G401.6 (cell line): ENCODE measurements at regions not wholly inside any gene's neighbourhood (a gene's known extent, or its start where the extent isn't known, plus 50 kb on each side); places are given as distances from the start of the nearest gene placed in this dataset.
"Not testable (repeated sequence)": the region's sequence is repeated elsewhere in the genome, so short reads cannot be mapped to it uniquely, and the experiment has no call there.

Experiments used
- FAIRE-seq: peaks from 2 replicates; lab custom pipeline; 2012; peaks lifted over from hg19 to GRCh38; lab: Jason Lieb, UNC

DNA sequence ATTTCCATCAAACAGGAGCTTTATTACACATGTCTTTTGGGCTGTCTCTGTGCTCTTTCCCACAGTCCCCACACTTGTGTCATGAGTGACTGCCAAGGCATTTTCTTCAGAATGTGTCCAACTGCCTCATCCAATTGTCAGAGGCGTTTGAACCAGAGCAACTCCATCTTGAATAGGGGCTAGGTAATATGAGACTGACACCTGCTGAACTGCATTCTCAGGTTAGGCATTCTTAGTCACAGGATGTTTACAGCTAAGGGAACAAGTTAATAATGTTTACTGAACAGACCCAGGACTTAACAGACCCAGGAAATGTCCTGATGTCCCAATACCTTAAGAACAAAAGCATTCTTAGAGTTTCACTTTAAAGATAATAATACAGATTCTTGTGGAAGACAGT, 595.5 kb downstream of the REEP3 start:
- FAIRE-seq: no peak

DNA sequence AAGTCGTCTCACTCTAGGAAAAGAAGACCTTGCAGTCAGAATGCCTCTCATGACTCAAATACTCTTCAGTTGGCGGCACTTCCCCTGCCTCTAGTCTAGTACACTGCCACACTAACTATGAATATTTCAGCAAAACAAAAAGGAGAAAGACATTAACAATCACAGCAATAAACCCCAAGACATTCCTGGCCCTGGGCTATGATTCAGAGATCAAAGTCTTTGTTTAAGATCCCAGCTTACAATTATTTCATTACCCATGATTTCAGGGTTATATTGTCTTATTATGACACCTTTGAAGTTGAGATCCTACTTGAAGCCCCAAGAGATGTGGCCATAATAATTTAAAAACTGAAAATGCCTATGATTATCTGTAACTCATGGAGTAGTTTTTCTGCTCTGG, 597.5 kb downstream of the REEP3 start:
- FAIRE-seq: no peak

DNA sequence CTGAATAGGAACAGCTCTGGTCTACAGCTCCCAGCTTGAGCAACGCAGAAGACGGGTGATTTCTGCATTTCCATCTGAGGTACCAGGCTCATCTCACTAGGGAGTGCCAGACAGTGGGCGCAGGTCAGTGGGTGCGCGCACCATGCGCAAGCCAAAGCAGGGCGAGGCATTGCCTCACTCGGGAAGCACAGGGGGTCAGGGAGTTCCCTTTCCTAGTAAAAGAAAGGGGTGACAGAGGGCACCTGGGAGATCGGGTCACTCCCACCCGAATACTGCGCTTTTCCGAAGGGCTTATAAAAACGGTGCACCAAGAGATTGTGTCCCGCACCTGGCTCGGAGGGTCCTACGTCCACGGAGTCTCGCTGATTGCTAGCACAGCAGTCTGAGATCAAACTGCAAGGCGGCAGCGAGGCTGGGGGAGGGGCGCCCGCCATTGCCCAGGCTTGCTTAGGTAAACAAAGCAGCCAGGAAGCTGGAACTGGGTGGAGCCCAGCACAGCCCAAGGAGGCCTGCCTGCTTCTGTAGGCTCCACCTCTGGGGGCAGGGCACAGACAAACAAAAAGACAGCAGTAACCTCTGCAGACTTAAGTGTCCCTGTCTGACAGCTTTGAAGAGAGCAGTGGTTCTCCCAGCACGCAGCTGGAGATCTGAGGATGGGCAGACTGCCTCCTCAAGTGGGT, 599.2 kb downstream of the REEP3 start:
- FAIRE-seq: not testable (repeated sequence)

DNA sequence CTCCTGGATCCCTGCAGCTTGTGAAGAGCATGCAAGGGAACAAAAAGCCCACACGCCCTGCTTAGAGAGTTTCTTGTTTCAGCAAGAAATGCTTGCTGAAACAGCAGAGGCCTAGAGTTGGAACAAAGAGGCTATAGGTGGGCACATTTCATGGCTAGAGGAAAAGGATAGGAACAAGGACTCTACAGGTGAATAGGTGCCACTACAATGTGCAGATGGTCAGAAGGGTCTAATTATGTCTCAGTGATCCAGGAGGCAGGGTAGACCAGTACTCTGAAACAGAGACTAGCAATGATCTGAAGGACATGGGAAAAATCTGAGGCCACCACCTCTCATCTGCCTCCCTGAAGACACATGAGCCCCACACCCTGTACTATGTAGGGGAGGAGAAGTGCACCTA, 609.0 kb downstream of the REEP3 start:
- no peak for FAIRE-seq

DNA sequence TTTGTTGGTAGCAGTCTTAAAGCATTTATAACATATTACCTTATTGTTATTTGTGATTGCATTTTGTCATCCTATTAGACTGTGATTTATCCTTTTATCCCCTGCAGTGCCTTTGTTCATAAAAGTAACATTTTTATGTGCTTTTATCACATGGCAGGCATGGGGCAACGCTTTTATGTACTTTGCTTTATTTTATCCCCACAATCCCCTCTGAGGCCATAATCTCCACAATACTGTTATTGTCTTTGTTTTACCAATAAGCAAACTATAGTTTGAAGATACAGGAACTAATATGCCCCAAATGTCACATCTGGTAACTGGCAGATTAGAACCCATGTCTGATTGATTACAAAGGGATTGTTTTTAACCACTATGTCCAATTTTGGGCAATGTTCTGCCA, 613.5 kb downstream of the REEP3 start:
- FAIRE-seq: no peak

DNA sequence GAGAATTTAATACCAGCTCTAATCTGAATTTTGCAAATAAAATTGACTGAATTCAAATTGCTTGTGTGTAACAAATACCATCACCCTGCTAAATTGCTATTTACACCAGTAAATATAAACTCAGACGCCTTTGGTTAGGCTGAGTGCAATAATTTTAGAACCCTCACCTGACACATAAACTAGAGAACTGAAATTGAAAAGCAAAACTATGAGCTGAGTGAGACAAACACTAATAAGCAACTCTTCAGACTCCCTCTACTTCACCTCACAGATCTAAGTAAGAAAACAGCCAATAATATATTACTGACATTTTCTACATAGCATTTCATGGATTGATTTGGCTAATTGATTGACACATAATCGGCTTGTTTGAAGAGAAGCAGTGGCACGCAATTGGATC, 621.2 kb downstream of the REEP3 start:
- no peak for FAIRE-seq

DNA sequence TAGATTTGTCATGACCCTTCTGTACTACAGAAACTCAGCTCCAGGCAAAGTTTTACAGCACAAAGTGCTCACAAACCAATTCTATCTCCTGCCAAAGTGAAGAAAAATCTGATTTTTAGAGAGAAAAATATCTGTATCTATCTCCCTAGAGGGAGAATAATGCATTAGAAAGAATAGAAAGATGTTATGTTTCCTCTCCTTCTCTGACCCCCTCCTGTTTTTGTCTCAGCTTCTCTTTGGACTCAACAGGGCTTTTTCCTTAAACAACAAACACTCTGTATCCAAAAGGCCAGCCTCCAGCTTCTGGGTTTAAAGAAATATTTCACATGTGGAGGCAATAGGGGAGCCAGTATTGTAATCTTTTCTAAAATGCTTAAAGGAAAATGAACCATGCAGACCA, 627.4 kb downstream of the REEP3 start:
- FAIRE-seq: no peak

DNA sequence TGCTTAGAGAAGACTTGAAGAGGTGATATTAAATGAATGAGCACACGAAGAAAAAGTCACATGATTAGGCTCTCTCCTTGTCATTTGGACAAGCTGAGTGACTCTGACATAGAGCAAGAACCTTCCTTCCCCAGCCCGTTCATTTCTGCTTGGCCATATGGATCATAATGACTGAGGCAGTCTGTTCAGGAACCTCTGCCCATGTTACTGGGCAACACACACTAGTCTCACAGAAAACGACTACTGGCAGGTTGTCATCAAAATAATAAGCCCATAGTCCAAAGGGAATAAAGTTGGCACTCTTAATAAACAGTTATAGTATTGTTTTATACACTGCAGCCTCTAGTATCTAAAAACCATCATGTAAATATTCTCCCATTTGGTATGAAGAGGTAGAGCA, 635.0 kb downstream of the REEP3 start:
- no peak for FAIRE-seq

DNA sequence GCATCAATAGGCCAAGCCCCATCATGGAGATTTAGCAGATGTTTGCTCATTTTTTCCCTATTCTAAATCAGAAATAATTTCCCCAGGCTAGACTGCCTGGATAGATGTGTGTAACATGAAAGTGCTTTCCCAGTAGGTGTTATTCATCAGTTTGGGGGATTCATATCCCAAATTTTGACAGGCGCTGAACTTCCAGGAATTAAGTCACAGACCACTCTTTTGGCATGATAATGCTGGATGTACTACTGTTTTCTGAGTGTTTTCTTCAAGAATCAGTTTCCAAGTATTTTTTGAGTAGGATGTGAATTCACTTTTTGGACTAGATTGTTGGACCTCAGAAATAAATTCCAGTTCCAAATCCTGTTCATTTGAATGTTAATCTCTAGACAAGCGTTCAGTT, 637.4 kb downstream of the REEP3 start:
- no peak for FAIRE-seq

DNA sequence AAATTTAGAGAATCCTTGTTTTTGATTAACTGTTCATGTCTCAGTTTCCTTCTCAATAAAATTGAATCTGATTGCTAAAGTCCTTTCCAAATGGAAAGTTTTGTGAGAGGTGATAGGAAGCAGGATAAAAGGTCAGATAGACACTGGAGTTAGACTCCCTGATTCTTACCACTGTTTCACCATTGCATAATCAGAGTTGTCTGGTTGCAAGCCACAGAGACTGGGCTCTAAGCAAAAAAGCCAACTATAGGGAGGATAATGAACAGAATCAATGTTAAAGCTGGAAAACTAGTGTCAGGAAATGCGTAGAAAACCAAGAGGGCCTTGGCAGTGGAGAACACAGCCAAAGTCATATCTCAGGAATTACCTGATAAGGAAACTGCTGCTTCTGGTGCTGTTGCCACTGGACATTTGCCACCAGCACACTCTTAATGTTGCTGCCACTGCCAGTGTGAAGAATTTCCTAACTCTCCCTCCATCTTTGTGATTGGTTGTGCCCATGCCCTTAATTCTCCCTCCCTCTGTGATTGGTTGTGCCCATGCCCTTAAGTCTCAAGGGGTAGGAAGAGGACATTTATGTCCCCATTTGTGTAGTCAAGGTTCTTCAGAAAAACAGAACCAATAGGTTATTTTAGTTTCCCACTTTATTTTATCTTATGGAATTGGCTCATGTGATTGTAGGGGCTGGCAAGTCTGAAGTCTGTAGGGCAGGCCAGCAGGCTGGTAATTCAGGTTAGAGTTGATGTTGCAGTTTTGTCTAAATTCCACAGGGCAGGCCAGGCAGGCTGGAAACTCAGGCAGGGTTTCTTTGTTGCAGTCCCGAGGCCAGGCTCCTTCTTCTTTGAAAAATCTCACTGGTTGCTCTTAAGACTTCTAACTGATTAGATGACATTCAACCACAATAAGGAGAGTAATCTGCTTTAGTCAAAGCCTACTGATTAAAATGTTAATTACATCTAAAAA, 639.0 kb downstream of the REEP3 start:
- FAIRE-seq: no peak

DNA sequence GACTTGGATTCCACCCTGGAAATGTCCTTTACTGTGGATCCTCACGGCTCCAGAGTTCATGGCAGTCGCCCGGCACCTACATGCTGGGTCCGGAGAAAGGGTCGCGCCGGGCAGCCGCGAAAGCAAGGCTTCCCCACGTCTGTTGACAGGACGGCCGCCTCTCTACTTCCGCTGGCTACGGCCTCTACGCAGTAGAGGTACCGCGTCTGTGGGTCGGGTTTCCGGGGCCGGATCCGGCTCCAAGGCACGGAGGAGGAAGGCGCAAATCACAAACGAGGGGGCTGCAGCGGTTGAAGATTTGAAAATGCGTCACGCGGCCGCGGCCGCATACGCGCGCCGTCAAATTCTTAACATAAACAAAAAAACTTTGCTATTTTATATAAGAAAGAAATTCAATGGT, 649.6 kb downstream of the REEP3 start:
- FAIRE-seq: no peak

DNA sequence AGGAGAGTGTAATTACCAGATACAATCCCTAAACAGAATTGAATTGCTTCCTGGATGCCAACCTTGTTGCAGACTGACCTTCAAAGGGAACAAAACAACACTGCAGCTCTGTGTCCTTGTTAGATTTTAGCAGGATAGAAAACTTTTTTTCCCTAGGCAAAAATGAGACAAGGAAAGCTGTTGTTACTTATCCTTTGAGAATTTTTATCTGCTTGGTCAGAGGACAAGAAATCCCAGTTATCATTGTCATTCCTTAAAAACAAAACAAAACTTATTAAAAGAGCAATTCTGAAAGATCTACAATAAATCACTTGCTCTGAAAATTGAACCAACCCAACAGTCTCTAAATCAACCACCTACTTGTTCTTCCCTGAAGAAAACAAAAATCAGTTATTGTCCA, 652.6 kb downstream of the REEP3 start:
- FAIRE-seq: no peak

DNA sequence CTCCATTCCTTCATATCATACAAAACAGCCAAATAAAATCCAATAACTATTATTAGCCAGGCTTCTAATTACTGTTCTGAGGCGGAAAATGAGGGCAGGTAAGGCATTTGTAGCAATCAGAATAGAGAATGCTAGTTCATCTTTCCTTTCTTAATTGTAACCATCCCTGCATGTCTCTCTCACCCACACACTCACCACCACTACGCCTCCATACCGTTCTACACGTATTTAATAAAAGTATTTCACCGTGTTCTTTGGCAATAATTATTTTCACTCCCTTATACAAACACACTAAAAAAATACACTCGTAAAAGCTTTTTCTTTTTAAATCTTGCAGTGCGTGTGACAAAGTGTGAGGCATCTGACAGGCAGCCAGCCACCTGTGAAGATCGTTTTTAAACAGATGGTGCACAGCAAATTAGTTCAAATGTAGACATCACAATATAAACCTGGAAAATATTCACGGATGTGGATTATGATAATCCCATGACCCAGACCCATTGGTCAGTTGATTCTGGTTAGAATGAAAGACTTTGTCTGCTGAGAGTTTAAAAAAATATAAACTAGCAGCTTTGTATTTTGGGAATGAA, 653.6 kb downstream of the REEP3 start:
- FAIRE-seq: no peak

DNA sequence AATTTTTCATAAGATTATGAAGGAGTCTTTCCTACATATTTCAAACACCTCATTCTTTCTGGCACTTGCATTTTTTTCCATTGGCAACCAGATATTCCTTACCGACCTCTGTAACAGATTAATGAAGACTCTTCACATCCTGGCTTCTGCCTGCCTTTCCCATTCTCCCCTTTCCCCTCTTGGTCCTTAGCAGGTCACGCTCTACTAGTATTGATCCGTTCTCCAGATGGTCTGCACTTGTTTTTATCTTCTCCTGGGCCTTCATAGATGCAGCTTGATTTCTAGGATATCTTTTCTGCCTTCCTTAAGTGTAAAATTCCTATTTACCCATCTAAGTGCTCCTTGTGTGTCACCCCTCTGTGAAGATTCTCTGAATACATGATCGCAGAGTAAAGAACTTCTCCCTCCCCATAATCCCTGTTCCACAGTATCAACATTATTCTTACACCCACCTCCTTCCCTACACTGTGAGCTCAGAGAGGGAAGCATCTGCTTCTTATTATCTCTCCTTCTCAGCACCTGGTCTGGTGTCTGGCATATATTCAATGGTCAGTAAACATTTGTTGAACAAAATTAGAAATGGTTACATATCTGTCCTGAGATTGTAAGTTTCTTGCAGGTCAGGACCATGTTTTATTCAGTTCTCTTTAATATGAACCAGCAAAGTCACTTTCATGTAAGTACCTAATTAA, 654.2 kb downstream of the REEP3 start:
- no peak for FAIRE-seq

DNA sequence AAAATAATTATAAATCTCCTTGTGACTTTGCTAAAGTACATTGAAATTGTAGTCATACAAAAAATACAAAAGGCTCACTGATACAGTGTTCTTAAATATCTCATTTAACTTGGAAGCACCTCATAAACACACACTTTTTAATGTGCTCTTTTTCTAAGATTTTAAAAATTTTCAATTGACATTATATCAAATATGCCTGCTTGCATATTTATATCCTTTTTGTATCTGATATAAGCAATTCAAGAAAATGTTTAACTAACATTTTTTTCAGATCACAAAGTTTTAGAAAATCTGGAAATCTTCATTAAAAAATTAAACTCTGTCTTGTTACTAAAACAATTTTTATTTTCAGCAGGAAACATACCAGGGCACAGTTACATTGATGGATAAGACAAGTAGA, 661.5 kb downstream of the REEP3 start:
- FAIRE-seq: no peak

DNA sequence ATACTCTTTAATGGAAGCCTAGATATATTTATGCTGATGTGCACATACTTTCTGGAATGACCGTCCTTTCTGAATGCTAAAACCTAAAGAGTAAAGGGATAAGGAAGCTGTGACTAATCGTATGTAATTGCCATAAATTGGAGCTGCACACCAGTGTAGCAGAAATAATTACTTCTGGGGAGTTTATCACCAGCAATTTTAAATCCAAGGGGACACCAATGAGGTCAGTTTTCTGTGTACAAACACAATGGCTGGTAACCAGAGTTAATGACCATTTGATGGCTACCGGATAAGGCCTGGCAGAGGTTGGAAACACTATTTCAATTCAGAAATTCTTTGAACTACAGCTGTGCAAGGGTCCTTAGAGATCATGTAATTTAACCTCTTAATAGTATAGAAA, 670.1 kb downstream of the REEP3 start:
- no peak for FAIRE-seq

DNA sequence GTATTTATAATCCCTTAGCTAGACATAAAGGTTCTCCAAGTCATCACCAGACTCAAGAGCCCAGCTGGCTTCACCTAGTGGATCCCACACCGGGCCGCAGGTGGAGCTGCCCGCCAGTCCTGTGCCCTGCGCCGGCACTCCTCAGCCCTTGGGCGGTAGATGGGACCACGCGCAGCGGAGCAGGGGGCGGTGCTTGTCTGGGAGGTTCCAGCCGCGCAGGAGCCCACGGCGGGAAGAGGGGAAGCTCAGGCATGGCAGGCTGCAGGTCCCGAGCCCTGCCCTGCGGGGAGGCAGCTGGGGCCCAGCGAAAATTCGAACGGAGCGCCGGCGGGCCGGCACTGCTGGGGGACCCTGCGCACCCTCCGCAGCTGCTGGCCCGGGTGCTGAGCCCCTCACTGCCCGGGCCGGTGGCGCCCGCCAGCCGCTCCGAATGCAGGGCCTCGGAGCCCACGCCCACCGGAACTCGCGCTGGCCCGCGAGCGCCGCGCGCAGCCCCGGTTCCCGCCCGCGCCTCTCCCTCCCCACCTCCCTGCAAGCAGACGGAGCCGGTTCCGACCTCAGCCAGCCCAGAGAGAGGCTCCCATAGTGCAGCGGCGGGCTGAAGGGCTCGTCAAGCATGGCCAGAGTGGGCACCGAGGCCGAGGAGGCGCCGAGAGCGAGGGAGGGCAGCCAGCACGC, 675.6 kb downstream of the REEP3 start:
- no peak for FAIRE-seq

DNA sequence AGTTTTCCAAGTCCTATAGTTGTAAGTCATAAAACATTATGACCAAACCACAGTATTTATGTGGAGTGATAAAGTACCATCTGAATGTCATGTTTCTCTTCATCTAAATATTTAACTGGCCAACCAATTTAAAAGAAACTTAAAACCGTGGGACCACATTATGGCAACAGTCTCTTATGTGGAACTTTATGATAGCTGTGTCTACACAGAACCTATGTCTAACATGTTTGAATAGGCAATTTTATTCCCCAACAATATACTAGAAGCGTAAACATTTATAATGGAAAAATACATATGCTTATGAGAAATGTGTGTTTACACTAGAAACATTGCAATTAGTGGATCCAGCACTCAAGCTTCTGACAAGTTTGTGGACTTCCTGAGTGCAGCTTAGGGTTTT, 680.7 kb downstream of the REEP3 start:
- FAIRE-seq: no peak

DNA sequence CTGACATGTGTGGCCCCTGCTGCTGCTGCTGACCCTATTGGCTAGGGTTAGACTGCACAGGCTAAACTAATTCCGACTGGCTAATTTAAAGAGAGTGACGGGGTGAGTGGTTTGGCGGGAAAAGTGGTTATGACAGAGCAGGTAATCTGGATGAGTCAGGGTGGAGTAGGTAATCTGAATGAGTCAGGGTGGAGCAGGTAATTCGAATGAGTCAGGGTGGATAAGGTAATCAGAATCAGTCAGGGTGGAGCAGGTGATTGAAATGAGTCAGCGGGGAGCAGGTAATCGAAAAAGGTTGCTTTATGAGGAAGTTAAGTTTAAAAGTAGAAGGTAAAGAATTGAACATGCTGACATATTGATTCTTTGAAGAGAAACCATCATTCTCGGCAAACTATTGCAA, 683.3 kb downstream of the REEP3 start:
- FAIRE-seq: not testable (repeated sequence)

DNA sequence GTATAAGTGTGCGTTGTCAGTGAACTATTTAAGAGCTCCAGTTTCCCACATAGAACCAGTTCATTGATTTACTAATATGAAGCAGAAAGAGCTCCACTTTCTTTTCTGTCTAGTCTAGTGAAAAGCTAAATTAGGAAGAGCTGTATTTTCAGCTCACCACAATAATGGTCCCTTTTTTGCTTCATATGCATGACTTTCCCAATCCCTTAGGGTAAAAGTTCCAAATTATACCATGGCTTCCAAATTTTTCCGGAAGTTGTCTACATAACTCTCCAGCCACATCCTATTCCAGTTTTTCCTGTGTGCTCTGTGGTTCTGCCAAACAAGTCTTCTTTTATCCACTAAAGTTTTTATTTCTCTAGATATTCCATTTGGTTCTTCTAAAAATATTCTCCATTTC, 685.2 kb downstream of the REEP3 start:
- FAIRE-seq: no peak

DNA sequence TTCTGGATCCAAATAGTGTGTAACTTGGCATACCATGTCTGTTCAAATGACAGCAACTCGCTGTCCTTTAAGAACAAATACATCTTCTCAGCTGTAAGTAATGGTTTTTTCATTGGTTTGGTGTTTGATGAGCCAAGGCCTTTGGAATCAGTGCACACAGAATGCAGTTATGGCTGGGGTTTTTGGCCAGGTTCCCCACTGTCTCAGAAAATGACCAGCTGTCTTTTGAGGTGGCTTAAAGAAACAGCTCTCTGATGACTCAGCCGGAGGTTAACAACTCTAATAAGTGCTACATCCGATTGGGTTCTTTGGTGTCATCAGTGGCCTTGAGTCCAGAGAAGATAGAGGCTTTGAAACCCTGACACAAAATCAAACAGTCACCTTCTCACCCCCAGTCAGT, 688.4 kb downstream of the REEP3 start:
- no peak for FAIRE-seq

DNA sequence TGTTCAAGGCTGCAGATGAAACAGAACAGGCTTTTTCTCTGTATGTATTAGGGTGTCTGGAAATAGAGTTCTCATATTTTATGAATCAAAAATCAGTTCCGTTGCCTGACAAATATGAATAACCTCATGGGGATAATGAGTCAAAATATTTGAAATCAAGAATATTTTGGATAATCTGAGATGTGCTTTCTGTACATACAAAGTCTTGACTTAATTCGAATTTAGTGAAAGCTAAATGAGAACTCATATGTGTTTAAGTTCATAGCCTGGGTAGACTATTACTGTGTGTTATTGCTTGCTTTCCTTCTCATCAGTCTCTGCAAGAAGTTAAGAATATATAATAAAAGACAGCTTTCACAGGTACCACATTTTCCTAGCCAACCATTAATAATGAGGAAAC, 689.0 kb downstream of the REEP3 start:
- FAIRE-seq: no peak
